ENCODE measurements at regions not wholly inside any gene's neighbourhood (a gene's known extent, or its start where the extent isn't known, plus 50 kb on each side); places are given as distances from the start of the nearest gene placed in this dataset.
"Not testable (repeated sequence)": the region's sequence is repeated elsewhere in the genome, so short reads cannot be mapped to it uniquely, and the experiment has no call there.

DNA sequence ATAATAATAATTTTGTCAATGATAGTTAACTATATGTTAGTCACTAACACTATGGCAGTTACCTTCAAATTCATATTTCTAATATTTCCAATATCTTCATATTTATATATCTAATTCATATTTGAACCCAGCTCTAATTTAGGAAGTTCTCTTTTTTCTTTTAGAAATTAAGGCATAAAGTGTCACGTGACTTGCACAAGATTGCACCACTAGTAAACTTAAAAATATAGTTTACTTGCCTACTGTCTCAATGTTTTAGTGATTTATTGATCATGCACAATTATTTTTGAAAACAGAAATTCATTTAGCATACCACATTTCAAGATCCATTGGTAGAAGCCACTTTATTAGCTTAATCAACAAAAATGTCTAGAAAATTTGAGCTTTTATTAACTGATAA is 508.7 kb upstream of the ZNF337 start:
- H3K4me1 ChIP-seq (ENCODE audit: control insufficient read depth in 1 of 2, insufficient read depth in 2 of 2, low read length in 2 of 2): peaks cover 9 to 12% of the 10 kb centered on the region in 2 experiments
- no peak overlapping the region for H3K14ac ChIP-seq (ENCODE audit: low read length)
- H3K79me2 ChIP-seq (ENCODE audit: control insufficient read depth, insufficient read depth, low read length, poor library complexity): peaks cover 2% of the 10 kb centered on the region
- H4K12ac ChIP-seq (ENCODE audit: low read depth, low read length): no peak overlapping the region
- no peak overlapping the region for H2AK5ac ChIP-seq (ENCODE audit: low read length)
- H2BK5ac ChIP-seq (ENCODE audit: low read depth, low read length, poor library complexity): no peak overlapping the region
- H3K27ac ChIP-seq (ENCODE audit: low read depth, low read length): no peak overlapping the region
- no peak overlapping the region for H3K18ac ChIP-seq (ENCODE audit: low read length)
- H3K4ac ChIP-seq (ENCODE audit: low read depth, low read length): no peak overlapping the region
- H2AFZ ChIP-seq (ENCODE audit: insufficient read depth, low read length, poor library complexity): no peak overlapping the region
- no peak overlapping the region for H3K4me2 ChIP-seq (ENCODE audit: low read length)
- H3K27me3 ChIP-seq (ENCODE audit: insufficient read depth, low read length): peaks cover 19% of the 10 kb centered on the region
- H4K8ac ChIP-seq (ENCODE audit: low read depth, low read length): no peak overlapping the region
- no peaks in the 10 kb centered on the region for H3K36me3 ChIP-seq (ENCODE audit: control insufficient read depth in 1 of 2, insufficient read depth in 2 of 2, low read length in 2 of 2)
- no peak overlapping the region for H3K9ac ChIP-seq (ENCODE audit: low read length)
- H3K23ac ChIP-seq (ENCODE audit: low read length): no peak overlapping the region
- no peak for DNase-seq
- H2BK120ac ChIP-seq (ENCODE audit: insufficient read depth, low read length, poor library complexity): no peak overlapping the region
- no peak overlapping the region for H3K4me3 ChIP-seq (ENCODE audit: low read depth, low read length)
- no CpG with 5 or more reads among the region's 1 CpG for WGBS (ENCODE audit: extremely low coverage, insufficient coverage, insufficient read length)
- H2BK12ac ChIP-seq (ENCODE audit: low read length): no peak overlapping the region
- no peaks in the 10 kb centered on the region for H3K9me3 ChIP-seq (ENCODE audit: insufficient read depth, low read depth, low read length)
- no peak overlapping the region for H4K91ac ChIP-seq (ENCODE audit: low read depth, low read length)
- no peaks in the 10 kb centered on the region for H3K79me1 ChIP-seq (ENCODE audit: low read length)

- H3K4me3 ChIP-seq (ENCODE audit: low read depth, low read length); DNase-seq; H3K27me3 ChIP-seq (ENCODE audit: insufficient read depth, low read length); H3K79me1 ChIP-seq (ENCODE audit: low read length); H2BK12ac ChIP-seq (ENCODE audit: low read length); H3K4me1 ChIP-seq (ENCODE audit: control insufficient read depth in 1 of 2, insufficient read depth in 2 of 2, low read length in 2 of 2); H2AK5ac ChIP-seq (ENCODE audit: low read length); H3K4ac ChIP-seq (ENCODE audit: low read depth, low read length); H3K23ac ChIP-seq (ENCODE audit: low read length); H3K4me2 ChIP-seq (ENCODE audit: low read length); H3K18ac ChIP-seq (ENCODE audit: low read length); H3K27ac ChIP-seq (ENCODE audit: low read depth, low read length); H3K79me2 ChIP-seq (ENCODE audit: control insufficient read depth, insufficient read depth, low read length, poor library complexity); H3K9ac ChIP-seq (ENCODE audit: low read length); H2BK120ac ChIP-seq (ENCODE audit: insufficient read depth, low read length, poor library complexity); H3K9me3 ChIP-seq (ENCODE audit: insufficient read depth, low read depth, low read length); H4K12ac ChIP-seq (ENCODE audit: low read depth, low read length); H2BK5ac ChIP-seq (ENCODE audit: low read depth, low read length, poor library complexity); H2AFZ ChIP-seq (ENCODE audit: insufficient read depth, low read length, poor library complexity); H3K14ac ChIP-seq (ENCODE audit: low read length); H4K91ac ChIP-seq (ENCODE audit: low read depth, low read length); H4K8ac ChIP-seq (ENCODE audit: low read depth, low read length); H3K36me3 ChIP-seq (ENCODE audit: control insufficient read depth in 1 of 2, insufficient read depth in 2 of 2, low read length in 2 of 2): not testable (repeated sequence)
Measured at GRCh38 chr20:26201026-26201425, 504.4 kb upstream of the ZNF337 start.

DNA sequence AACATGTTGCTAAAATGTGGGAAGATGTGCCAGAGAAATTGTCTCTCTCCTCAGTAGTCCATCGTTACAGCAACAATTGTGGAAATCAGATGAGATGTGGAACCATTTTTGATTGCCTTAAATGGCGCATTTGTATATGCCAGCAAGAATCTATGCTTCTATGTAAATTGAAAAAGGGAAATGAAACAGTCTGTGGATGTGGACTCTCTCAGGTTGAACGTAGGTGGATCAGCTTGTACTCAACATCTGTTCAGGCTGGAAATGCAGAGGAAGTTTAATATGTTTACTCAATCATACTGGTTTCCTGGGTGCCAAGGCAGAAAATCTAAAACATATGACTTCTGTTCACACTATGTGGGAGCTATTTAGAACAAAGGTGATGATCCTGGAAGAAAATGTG is 490.7 kb upstream of the ZNF337 start:
- not testable (repeated sequence) for H3K9me3 ChIP-seq (ENCODE audit: insufficient read depth, low read depth, low read length); H3K4me2 ChIP-seq (ENCODE audit: low read length); H2BK120ac ChIP-seq (ENCODE audit: insufficient read depth, low read length, poor library complexity); H3K23ac ChIP-seq (ENCODE audit: low read length); DNase-seq; H3K4ac ChIP-seq (ENCODE audit: low read depth, low read length); H3K27me3 ChIP-seq (ENCODE audit: insufficient read depth, low read length); H3K4me3 ChIP-seq (ENCODE audit: low read depth, low read length); H3K18ac ChIP-seq (ENCODE audit: low read length); H3K27ac ChIP-seq (ENCODE audit: low read depth, low read length); H4K12ac ChIP-seq (ENCODE audit: low read depth, low read length); H3K79me1 ChIP-seq (ENCODE audit: low read length); H2BK5ac ChIP-seq (ENCODE audit: low read depth, low read length, poor library complexity); H4K8ac ChIP-seq (ENCODE audit: low read depth, low read length); H3K14ac ChIP-seq (ENCODE audit: low read length); H2BK12ac ChIP-seq (ENCODE audit: low read length); H2AK5ac ChIP-seq (ENCODE audit: low read length); H3K4me1 ChIP-seq (ENCODE audit: control insufficient read depth in 1 of 2, insufficient read depth in 2 of 2, low read length in 2 of 2); H3K36me3 ChIP-seq (ENCODE audit: control insufficient read depth in 1 of 2, insufficient read depth in 2 of 2, low read length in 2 of 2); H3K9ac ChIP-seq (ENCODE audit: low read length); H2AFZ ChIP-seq (ENCODE audit: insufficient read depth, low read length, poor library complexity); H3K79me2 ChIP-seq (ENCODE audit: control insufficient read depth, insufficient read depth, low read length, poor library complexity); H4K91ac ChIP-seq (ENCODE audit: low read depth, low read length)
- WGBS (ENCODE audit: extremely low coverage, insufficient coverage, insufficient read length): no CpG with 5 or more reads among the region's 3 CpGs

- not testable (repeated sequence) for H3K4me1 ChIP-seq (ENCODE audit: control insufficient read depth in 1 of 2, insufficient read depth in 2 of 2, low read length in 2 of 2); H3K4me2 ChIP-seq (ENCODE audit: low read length); H3K79me2 ChIP-seq (ENCODE audit: control insufficient read depth, insufficient read depth, low read length, poor library complexity); H2BK5ac ChIP-seq (ENCODE audit: low read depth, low read length, poor library complexity); H2AFZ ChIP-seq (ENCODE audit: insufficient read depth, low read length, poor library complexity); DNase-seq; H3K4me3 ChIP-seq (ENCODE audit: low read depth, low read length); H3K9me3 ChIP-seq (ENCODE audit: insufficient read depth, low read depth, low read length); H4K8ac ChIP-seq (ENCODE audit: low read depth, low read length); H3K79me1 ChIP-seq (ENCODE audit: low read length); H2BK120ac ChIP-seq (ENCODE audit: insufficient read depth, low read length, poor library complexity); H2BK12ac ChIP-seq (ENCODE audit: low read length); H3K27me3 ChIP-seq (ENCODE audit: insufficient read depth, low read length); H3K23ac ChIP-seq (ENCODE audit: low read length); H4K91ac ChIP-seq (ENCODE audit: low read depth, low read length); H4K12ac ChIP-seq (ENCODE audit: low read depth, low read length); H3K27ac ChIP-seq (ENCODE audit: low read depth, low read length); H2AK5ac ChIP-seq (ENCODE audit: low read length); H3K4ac ChIP-seq (ENCODE audit: low read depth, low read length); H3K9ac ChIP-seq (ENCODE audit: low read length); H3K18ac ChIP-seq (ENCODE audit: low read length); H3K14ac ChIP-seq (ENCODE audit: low read length); H3K36me3 ChIP-seq (ENCODE audit: control insufficient read depth in 1 of 2, insufficient read depth in 2 of 2, low read length in 2 of 2)
- no CpG with 5 or more reads among the region's 2 CpGs for WGBS (ENCODE audit: extremely low coverage, insufficient coverage, insufficient read length)
Measured at GRCh38 chr20:26183720-26184119, 487.1 kb upstream of the ZNF337 start.

DNA sequence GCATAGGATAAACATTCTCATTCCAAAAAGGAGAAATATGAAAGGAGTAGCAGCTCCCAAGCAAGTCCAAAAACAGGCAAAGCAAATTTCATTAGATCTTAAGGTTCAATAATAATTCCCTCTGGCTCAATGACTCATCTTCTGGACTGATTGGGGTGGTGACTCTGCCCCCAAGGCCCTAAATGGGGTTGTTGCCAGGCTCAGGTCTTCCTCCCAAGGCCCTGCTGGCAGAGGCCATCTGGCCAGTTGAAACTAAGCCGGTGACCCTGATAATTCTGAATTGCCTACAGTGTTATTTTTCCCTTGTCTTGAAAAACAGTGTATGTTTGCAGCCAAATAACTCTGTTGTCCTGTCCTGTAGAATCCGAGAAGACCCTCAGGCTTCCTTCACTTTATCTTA is 484.7 kb upstream of the ZNF337 start:
- not testable (repeated sequence) for H2AFZ ChIP-seq (ENCODE audit: insufficient read depth, low read length, poor library complexity); H4K91ac ChIP-seq (ENCODE audit: low read depth, low read length); DNase-seq; H3K4ac ChIP-seq (ENCODE audit: low read depth, low read length); H3K36me3 ChIP-seq (ENCODE audit: control insufficient read depth in 1 of 2, insufficient read depth in 2 of 2, low read length in 2 of 2); H3K79me1 ChIP-seq (ENCODE audit: low read length); H2BK120ac ChIP-seq (ENCODE audit: insufficient read depth, low read length, poor library complexity); H3K27ac ChIP-seq (ENCODE audit: low read depth, low read length); H3K4me3 ChIP-seq (ENCODE audit: low read depth, low read length); H3K18ac ChIP-seq (ENCODE audit: low read length); H3K14ac ChIP-seq (ENCODE audit: low read length); H2AK5ac ChIP-seq (ENCODE audit: low read length); H2BK12ac ChIP-seq (ENCODE audit: low read length); H3K9me3 ChIP-seq (ENCODE audit: insufficient read depth, low read depth, low read length); H3K9ac ChIP-seq (ENCODE audit: low read length); H3K27me3 ChIP-seq (ENCODE audit: insufficient read depth, low read length); H4K12ac ChIP-seq (ENCODE audit: low read depth, low read length); H2BK5ac ChIP-seq (ENCODE audit: low read depth, low read length, poor library complexity); H4K8ac ChIP-seq (ENCODE audit: low read depth, low read length); H3K23ac ChIP-seq (ENCODE audit: low read length); H3K4me1 ChIP-seq (ENCODE audit: control insufficient read depth in 1 of 2, insufficient read depth in 2 of 2, low read length in 2 of 2); H3K4me2 ChIP-seq (ENCODE audit: low read length); H3K79me2 ChIP-seq (ENCODE audit: control insufficient read depth, insufficient read depth, low read length, poor library complexity)
- no CpG with 5 or more reads among the region's 2 CpGs for WGBS (ENCODE audit: extremely low coverage, insufficient coverage, insufficient read length)
